Kidney (tissue), 13 donors: ENCODE measurements at regions not wholly inside any gene's neighbourhood (a gene's known extent, or its start where the extent isn't known, plus 50 kb on each side); places are given as distances from the start of the nearest gene placed in this dataset.

Experiments used
- DNase-seq, 5 donors: peaks; one replicate each; pipeline ENCODE4 v3.0.0-alpha.2; 2013 to 2020
- FAIRE-seq: peaks from 2 replicates; lab custom pipeline; 2012; peaks lifted over from hg19 to GRCh38; lab: Jason Lieb, UNC
- H3K27ac ChIP-seq, 2 donors: one replicate each; pipeline ENCODE4 v1.7.0; 2013; ENCODE audit warnings: low read depth in 2 of 2, low read length in 2 of 2, inconsistent platforms in 1 of 2
- H3K27me3 ChIP-seq: one replicate; pipeline ENCODE4 v1.7.1; 2013; ENCODE audit warnings: low read length, inconsistent platforms; ENCODE audit not compliant: control insufficient read depth, insufficient read depth
- H3K36me3 ChIP-seq, 3 donors: one replicate each; pipeline versions ENCODE4 v1.7.0 to v1.7.1; 2013; ENCODE audit warnings: low read length in 3 of 3, control low read depth in 1 of 3, inconsistent platforms in 1 of 3; ENCODE audit not compliant: insufficient read depth in 3 of 3, control insufficient read depth in 2 of 3
- H3K4me1 ChIP-seq, 3 donors: one replicate each; pipeline versions ENCODE4 v1.7.0 to v1.7.1; 2013; ENCODE audit warnings: low read length in 3 of 3, inconsistent platforms in 1 of 3, low read depth in 1 of 3; ENCODE audit not compliant: control insufficient read depth in 2 of 3, insufficient read depth in 2 of 3
- H3K4me3 ChIP-seq, 3 donors: one replicate each; pipeline versions ENCODE4 v1.7.0 to v1.8.1; 2013; ENCODE audit warnings: low read length in 3 of 3, control low read depth in 1 of 3, inconsistent platforms in 1 of 3
- H3K9ac ChIP-seq, 3 donors: one replicate each; pipeline versions ENCODE4 v1.7.0 to v1.7.1; 2013; ENCODE audit warnings: low read length in 3 of 3, control low read depth in 1 of 3, inconsistent platforms in 1 of 3
- H3K9me3 ChIP-seq, 3 donors: one replicate each; pipeline versions ENCODE4 v1.7.0 to v1.7.1; 2013; ENCODE audit warnings: low read length in 3 of 3, control low read depth in 1 of 3, inconsistent platforms in 1 of 3; ENCODE audit not compliant: control insufficient read depth in 2 of 3, insufficient read depth in 1 of 3
- CTCF ChIP-seq: IDR thresholded peaks from 3 replicates; pipeline ENCODE4 v1.5.1; 2012; ENCODE audit warnings: mild to moderate bottlenecking, moderate library complexity, borderline replicate concordance; ENCODE audit not compliant: insufficient read depth; ENCODE audit errors: extremely low read depth
- intact Hi-C: fragments of 100-400 bp; cut with DNase I; formaldehyde crosslinking; loops from one replicate; pipeline ENCODE4 v1.11.1; 2022
- donor health status: control.
- donor health status: control.
- donor health status: control.
- donor health status: control.
- donor health status: control.
- donor health status: DM: yes; HTN: yes; CAD: no.
- donor health status: Normal renal cell carcinoma (clear cell type).

GRCh38 chr6:105507811-105508210, 104.9 kb upstream of the PREP start:
- no peaks in the 10 kb centered on the region for H3K27me3 ChIP-seq
- no peak overlapping the region for H3K9ac ChIP-seq
- H3K9me3 ChIP-seq: no peaks in the 10 kb centered on the region
- TF ChIP-seq CTCF: no peak
- FAIRE-seq: no peak
- H3K27ac ChIP-seq: no peak overlapping the region
- DNase-seq: no peak
- H3K36me3 ChIP-seq: no peaks in the 10 kb centered on the region
- H3K4me1 ChIP-seq: no peaks in the 10 kb centered on the region
- no peak overlapping the region for H3K4me3 ChIP-seq
- intact Hi-C loops: no loop called here

DNA sequence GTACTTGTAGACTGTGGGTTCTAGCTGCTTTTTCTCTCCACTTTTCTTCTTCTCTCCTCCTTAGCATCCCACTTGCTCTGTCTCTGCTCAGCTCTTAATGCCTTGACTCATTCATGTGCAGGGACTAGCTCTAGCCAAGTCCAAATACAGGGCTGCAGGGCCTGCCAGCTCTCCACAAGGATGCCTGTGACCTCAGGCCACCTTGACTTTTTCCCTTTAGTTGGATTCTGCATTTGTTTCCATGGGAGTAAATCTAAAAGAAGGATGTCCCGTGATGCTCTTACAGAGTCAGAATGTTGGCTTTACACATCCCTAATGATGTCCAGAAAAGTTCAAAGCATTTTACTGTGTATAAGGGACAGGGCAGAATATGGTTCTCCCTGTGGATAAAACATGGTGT, 101.8 kb upstream of the PREP start:
- Histone ChIP-seq H3K4me3 (no peak overlapping the region), H3K36me3 (no peaks in the 10 kb centered on the region), H3K27me3 (no peaks in the 10 kb centered on the region), H3K9ac (no peak overlapping the region), H3K9me3 (no peaks in the 10 kb centered on the region), H3K27ac (no peak overlapping the region), H3K4me1 (no peaks in the 10 kb centered on the region)
- no peak for TF ChIP-seq CTCF
- no peak for FAIRE-seq
- intact Hi-C loops: no loop called here
- DNase-seq: no peak

GRCh38 chr6:105503641-105504040, 100.8 kb upstream of the PREP start:
- TF ChIP-seq CTCF: no peak
- Histone ChIP-seq H3K27me3 (no peaks in the 10 kb centered on the region), H3K9me3 (no peaks in the 10 kb centered on the region), H3K9ac (no peak overlapping the region), H3K36me3 (no peaks in the 10 kb centered on the region), H3K4me3 (no peak overlapping the region), H3K27ac (no peak overlapping the region), H3K4me1 (no peaks in the 10 kb centered on the region)
- intact Hi-C loops: no loop called here
- DNase-seq (no peak), FAIRE-seq (no peak)

DNA sequence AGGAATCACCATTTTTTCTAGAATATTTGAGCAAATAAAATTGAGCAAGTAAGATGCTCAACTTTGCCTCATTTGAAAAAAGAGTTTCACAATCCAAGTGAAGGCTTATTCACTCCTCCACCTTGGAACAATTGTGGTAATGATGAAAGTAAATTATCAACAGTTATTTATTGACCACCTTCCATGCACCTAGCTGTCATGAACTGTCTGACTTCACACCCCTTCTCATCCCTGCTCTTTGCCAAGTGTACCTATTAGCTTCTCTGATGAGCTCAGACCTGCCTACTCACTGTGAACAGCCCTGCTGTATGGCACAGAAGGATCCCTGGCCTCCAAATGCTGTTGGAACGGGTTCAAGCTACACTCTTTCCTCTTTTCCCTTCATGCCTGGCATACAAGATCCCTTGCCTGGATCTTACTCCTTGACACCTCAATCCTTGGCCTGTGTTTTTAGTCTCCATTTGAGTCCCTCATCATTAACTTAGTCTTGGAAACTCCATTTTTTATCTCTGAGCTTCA, 99.0 kb upstream of the PREP start:
- H3K9ac ChIP-seq: no peak overlapping the region
- TF ChIP-seq CTCF: no peak
- DNase-seq: no peak
- intact Hi-C loops: no loop called here
- H3K4me1 ChIP-seq: no peaks in the 10 kb centered on the region
- H3K27ac ChIP-seq: no peak overlapping the region
- H3K9me3 ChIP-seq: no peaks in the 10 kb centered on the region
- no peaks in the 10 kb centered on the region for H3K27me3 ChIP-seq
- no peak for FAIRE-seq
- H3K36me3 ChIP-seq: no peaks in the 10 kb centered on the region
- no peak overlapping the region for H3K4me3 ChIP-seq
